GM20000 (cell line): ENCODE measurements at regions not wholly inside any gene's neighbourhood (a gene's known extent, or its start where the extent isn't known, plus 50 kb on each side); places are given as distances from the start of the nearest gene placed in this dataset.
"Not testable (repeated sequence)": the region's sequence is repeated elsewhere in the genome, so short reads cannot be mapped to it uniquely, and the experiment has no call there.

Source experiments
- DNase-seq: peaks from one replicate; pipeline ENCODE4 v3.0.0; 2012; ENCODE audit warnings: low spot score
- CTCF ChIP-seq: IDR thresholded peaks from 2 replicates; pipeline ENCODE4 v1.5.1; 2012; ENCODE audit warnings: mild to moderate bottlenecking, control low read depth; ENCODE audit errors: extremely low read depth, missing control alignments

GRCh38 chr6:27854421-27854820 is 57.8 kb downstream of the OR2B2 start:
- no peak for DNase-seq
- no peak for TF ChIP-seq CTCF

- DNase-seq = no peak
- TF ChIP-seq CTCF = no peak
Observed at GRCh38 chr6:27851440-27851839, 60.8 kb downstream of the OR2B2 start.

GRCh38 chr6:27849001-27849400 is 63.2 kb downstream of the OR2B2 start:
- not testable (repeated sequence) for DNase-seq

DNA sequence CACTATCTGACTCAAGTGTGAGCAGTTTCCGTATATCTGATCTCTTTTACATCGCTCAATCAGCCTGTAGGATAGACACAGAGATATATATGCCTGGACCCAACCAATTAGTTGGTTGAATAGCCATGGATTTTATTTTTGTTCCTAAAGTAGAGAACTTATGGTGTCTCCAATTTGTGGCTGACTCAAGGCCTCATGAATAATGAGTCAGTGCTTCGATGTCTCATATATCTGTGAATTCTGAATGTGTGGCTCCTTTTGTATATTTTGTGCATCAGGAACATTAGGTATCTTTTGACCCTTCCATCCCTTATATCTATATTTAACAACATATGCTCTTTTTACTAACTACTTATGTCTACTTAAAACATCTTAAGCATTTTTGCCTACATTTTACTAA is 64.5 kb downstream of the OR2B2 start:
- TF ChIP-seq CTCF = no peak
- DNase-seq = no peak

DNA sequence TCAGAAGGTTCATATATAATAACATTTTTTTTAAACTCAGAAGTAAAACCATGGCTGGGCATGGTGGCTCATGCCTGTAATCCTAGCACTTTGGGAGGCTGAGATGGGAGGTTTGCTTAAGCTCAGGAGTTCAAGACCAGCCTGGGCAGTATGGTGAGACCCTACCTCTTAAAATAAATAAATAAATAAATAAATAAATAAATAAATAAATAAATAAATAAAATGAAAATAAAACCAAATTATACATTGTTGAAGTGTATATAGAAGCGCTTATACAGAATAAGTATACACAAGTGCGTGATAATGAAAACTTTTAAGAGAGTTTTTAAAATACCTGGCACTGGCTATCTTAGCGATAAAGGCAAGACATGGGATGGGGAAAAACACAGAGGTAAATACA is 71.6 kb downstream of the OR2B2 start:
- DNase-seq = no peak
- TF ChIP-seq CTCF = no peak

- DNase-seq = no peak
- TF ChIP-seq CTCF = no peak
Observed at GRCh38 chr6:27839626-27840475, 72.3 kb downstream of the OR2B2 start.

- no peak for TF ChIP-seq CTCF
- DNase-seq = no peak
Observed at GRCh38 chr6:27838945-27839625, 73.1 kb downstream of the OR2B2 start.
